ENCODE measurements at regions not wholly inside any gene's neighbourhood (a gene's known extent, or its start where the extent isn't known, plus 50 kb on each side); places are given as distances from the start of the nearest gene placed in this dataset.
A peak's percentile ranks its signal among the peaks of the same experiment; 100 is the strongest.

DNA sequence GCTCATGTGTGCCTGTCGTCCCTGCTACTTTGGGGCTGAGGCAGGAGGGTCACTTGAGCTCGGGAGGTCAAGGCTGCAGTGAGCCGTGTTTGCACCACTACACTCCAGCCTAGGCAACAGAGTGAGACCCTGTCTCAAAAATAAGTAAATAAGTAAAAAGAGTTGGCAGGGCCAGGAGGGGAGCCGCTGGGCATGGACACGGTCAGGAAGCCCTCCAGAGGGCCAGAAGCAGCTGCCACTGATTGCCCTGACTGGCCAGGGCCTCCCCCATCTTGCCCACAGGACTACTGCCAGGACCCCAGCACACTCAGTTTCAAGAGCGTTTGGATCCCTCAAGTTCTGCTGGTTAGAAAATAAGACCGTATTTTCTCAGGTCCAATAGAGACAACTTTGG lies 112.2 kb upstream of the IPO9 start:
- FAIRE-seq, result no peak
- ChIA-PET RAD21 (ENCODE audit: unreplicated experiment) (interaction anchor here (0.9 kb wide), 1 partner anchor 72 kb away, joined by 3 read pairs; no protein-coding TSS in a partner anchor), POLR2A (no interaction called here), SMC1A (ENCODE audit: uncharacterized antibody, unreplicated experiment) (interaction anchor here (0.9 kb wide), 1 partner anchor 97 kb away, joined by 3 read pairs; no protein-coding TSS in a partner anchor), CTCF (interaction anchor here (1.2 to 14.7 kb wide), 4 partner anchors 7 to 234 kb away, joined by 3 to 332 read pairs (median 4); no protein-coding TSS in a partner anchor)
- Histone ChIP-seq H3K27ac (ENCODE audit: control insufficient read depth, insufficient read depth) (no peak overlapping the region), H3K79me2 (ENCODE audit: control insufficient read depth, insufficient read depth, low read length) (no peaks in the 10 kb centered on the region), H3K9me3 (replicated peaks; ENCODE audit: control insufficient read depth, insufficient read depth, low read length) (no peaks in the 10 kb centered on the region), H3K27me3 (replicated peaks in 1 of 2; ENCODE audit: control insufficient read depth in 2 of 2, insufficient read depth in 2 of 2, low read length in 1 of 2) (no peaks in the 10 kb centered on the region), H4K20me1 (ENCODE audit: control insufficient read depth, insufficient read depth) (no peaks in the 10 kb centered on the region), H3K4me2 (ENCODE audit: control insufficient read depth, insufficient read depth) (peak overlapping the region; percentile 81), H2AFZ (ENCODE audit: control insufficient read depth, low read depth, low read length) (no peak overlapping the region), H3K36me3 (ENCODE audit: control insufficient read depth in 2 of 2, insufficient read depth in 2 of 2, low read length in 1 of 2) (no peaks in the 10 kb centered on the region), H3K4me1 (ENCODE audit: control insufficient read depth, insufficient read depth, low read length) (peaks cover 44% of the 10 kb centered on the region), H3K4me3 (no peak overlapping the region), H3K9ac (ENCODE audit: control insufficient read depth, insufficient read depth, low read length) (no peak overlapping the region)
- intact Hi-C loops (cut with micrococcal nuclease; ENCODE audit: unreplicated experiment) (loop anchor here (5.0 kb wide), 1 partner anchor 46 kb away; no protein-coding TSS in a partner anchor), in situ Hi-C loops (cut with MboI) (no loop called here)
- BruUV-seq (replicated peaks), result no TSS peak
- no peak for ATAC-seq
- TF ChIP-seq NFIC (IDR thresholded peaks at IDR 0.05; ENCODE audit: low read depth, low read length) (no peak), TARDBP (IDR thresholded peaks at IDR 0.05; ENCODE audit: borderline replicate concordance) (no peak), TBL1XR1 (IDR thresholded peaks at IDR 0.05; ENCODE audit: low read depth, low read length) (no peak), ESRRA (IDR thresholded peaks at IDR 0.05; ENCODE audit: low read length) (no peak), BACH1 (IDR thresholded peaks at IDR 0.05; ENCODE audit: borderline replicate concordance) (no peak), ASH2L (IDR thresholded peaks at IDR 0.05; ENCODE audit: borderline replicate concordance, low read depth) (no peak), RB1 (IDR thresholded peaks at IDR 0.05; ENCODE audit: borderline replicate concordance) (no peak), ZNF274 (IDR thresholded peaks at IDR 0.05; ENCODE audit: insufficient read depth, insufficient read length) (no peak), SMARCA5 (IDR thresholded peaks at IDR 0.05) (no peak), YY1 (IDR thresholded peaks at IDR 0.05; ENCODE audit: low read depth, low read length) (no peak), WRNIP1 (IDR thresholded peaks at IDR 0.05; ENCODE audit: borderline replicate concordance, low read depth, low read length) (no peak), NRF1 (conservative IDR thresholded peaks at IDR 0.05; ENCODE audit: low read depth, low read length) (no peak), MEF2B (IDR thresholded peaks at IDR 0.05; ENCODE audit: partially characterized antibody, poor library complexity, severe bottlenecking) (no peak), TCF3 (IDR thresholded peaks at IDR 0.05; ENCODE audit: borderline replicate concordance, insufficient read depth, low read depth, low read length) (no peak), POLR2A (IDR thresholded peaks at IDR 0.05; ENCODE audit: low read depth, low read length) (no peak)
- TF ChIP-seq, protein P1, sequence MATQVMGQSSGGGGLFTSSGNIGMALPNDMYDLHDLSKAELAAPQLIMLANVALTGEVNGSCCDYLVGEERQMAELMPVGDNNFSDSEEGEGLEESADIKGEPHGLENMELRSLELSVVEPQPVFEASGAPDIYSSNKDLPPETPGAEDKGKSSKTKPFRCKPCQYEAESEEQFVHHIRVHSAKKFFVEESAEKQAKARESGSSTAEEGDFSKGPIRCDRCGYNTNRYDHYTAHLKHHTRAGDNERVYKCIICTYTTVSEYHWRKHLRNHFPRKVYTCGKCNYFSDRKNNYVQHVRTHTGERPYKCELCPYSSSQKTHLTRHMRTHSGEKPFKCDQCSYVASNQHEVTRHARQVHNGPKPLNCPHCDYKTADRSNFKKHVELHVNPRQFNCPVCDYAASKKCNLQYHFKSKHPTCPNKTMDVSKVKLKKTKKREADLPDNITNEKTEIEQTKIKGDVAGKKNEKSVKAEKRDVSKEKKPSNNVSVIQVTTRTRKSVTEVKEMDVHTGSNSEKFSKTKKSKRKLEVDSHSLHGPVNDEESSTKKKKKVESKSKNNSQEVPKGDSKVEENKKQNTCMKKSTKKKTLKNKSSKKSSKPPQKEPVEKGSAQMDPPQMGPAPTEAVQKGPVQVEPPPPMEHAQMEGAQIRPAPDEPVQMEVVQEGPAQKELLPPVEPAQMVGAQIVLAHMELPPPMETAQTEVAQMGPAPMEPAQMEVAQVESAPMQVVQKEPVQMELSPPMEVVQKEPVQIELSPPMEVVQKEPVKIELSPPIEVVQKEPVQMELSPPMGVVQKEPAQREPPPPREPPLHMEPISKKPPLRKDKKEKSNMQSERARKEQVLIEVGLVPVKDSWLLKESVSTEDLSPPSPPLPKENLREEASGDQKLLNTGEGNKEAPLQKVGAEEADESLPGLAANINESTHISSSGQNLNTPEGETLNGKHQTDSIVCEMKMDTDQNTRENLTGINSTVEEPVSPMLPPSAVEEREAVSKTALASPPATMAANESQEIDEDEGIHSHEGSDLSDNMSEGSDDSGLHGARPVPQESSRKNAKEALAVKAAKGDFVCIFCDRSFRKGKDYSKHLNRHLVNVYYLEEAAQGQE (IDR thresholded peaks at IDR 0.05; ENCODE audit: low read depth, low read length), result no peak
- TF ChIP-seq, protein P2, sequence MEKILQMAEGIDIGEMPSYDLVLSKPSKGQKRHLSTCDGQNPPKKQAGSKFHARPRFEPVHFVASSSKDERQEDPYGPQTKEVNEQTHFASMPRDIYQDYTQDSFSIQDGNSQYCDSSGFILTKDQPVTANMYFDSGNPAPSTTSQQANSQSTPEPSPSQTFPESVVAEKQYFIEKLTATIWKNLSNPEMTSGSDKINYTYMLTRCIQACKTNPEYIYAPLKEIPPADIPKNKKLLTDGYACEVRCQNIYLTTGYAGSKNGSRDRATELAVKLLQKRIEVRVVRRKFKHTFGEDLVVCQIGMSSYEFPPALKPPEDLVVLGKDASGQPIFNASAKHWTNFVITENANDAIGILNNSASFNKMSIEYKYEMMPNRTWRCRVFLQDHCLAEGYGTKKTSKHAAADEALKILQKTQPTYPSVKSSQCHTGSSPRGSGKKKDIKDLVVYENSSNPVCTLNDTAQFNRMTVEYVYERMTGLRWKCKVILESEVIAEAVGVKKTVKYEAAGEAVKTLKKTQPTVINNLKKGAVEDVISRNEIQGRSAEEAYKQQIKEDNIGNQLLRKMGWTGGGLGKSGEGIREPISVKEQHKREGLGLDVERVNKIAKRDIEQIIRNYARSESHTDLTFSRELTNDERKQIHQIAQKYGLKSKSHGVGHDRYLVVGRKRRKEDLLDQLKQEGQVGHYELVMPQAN (conservative IDR thresholded peaks at IDR 0.05), result no peak
- DNase-seq (ENCODE audit: low read depth, low spot score), result no peak
- WGBS (ENCODE audit: insufficient coverage, insufficient replicate concordance, low lambda C conversion rate, missing lambda C conversion rate), result 45% methylated on average over 5 of the region's 7 CpGs

All from GM12878 (cell line).